NT2/D1 (cell line): ENCODE measurements at regions not wholly inside any gene's neighbourhood (a gene's known extent, or its start where the extent isn't known, plus 50 kb on each side); places are given as distances from the start of the nearest gene placed in this dataset.

Experiments
- DNase-seq: peaks from one replicate; pipeline ENCODE4 v3.0.0-alpha.2; 2011; ENCODE audit warnings: low read depth, low spot score
- H3K27me3 ChIP-seq: 2 replicates; pipeline ENCODE4 v1.6.0; 2011; ENCODE audit warnings: mild to moderate bottlenecking; ENCODE audit not compliant: insufficient read length, insufficient read depth
- H3K36me3 ChIP-seq: 2 replicates; pipeline ENCODE4 v1.6.1; 2011; ENCODE audit warnings: mild to moderate bottlenecking, low read length, mixed read lengths; ENCODE audit not compliant: insufficient read depth, insufficient read length
- H3K4me1 ChIP-seq: 2 replicates; pipeline ENCODE4 v1.5.1; 2011; ENCODE audit not compliant: insufficient read depth, insufficient read length
- H3K4me3 ChIP-seq: 2 replicates; pipeline ENCODE4 v1.5.1; 2011; ENCODE audit warnings: low read depth; ENCODE audit not compliant: insufficient read length
- H3K9ac ChIP-seq: 2 replicates; pipeline ENCODE4 v1.6.0; 2011; ENCODE audit warnings: low read depth; ENCODE audit not compliant: insufficient read length
- H3K9me3 ChIP-seq: 2 replicates; pipeline ENCODE4 v1.5.1; 2011; ENCODE audit warnings: mild to moderate bottlenecking, low read length; ENCODE audit not compliant: insufficient read depth
- SUZ12 ChIP-seq: IDR thresholded peaks from 2 replicates; pipeline ENCODE4 v1.6.1; 2011; ENCODE audit not compliant: insufficient read length, insufficient read depth; ENCODE audit errors: extremely low read depth
- YY1 ChIP-seq: IDR thresholded peaks from 2 replicates; pipeline ENCODE4 v1.6.1; 2011; ENCODE audit not compliant: insufficient read length, insufficient read depth
- ZNF274 ChIP-seq: IDR thresholded peaks from 2 replicates; pipeline ENCODE4 v1.6.1; 2011; ENCODE audit warnings: mild to moderate bottlenecking, low read depth, low read length

DNA sequence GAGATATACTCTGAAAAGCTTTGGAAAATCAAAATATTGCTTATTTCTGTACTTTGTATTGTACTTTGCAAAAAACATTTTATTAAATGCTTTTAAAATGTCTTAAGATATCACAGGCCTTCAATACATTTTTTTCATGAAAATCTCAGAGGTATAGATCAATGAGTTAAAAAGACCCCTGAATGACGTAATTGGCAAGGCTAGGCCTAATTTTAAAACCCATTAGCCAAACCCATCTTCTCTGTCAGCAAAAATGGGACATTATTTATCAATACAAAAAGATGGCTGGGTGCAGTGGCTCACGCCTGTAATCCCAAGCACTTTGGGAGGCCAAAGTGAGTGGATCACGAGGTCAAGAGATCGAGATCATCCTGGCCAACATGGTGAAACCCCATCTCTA lies 84.8 kb upstream of the PAK5 start:
- no peak overlapping the region for H3K4me3 ChIP-seq
- H3K9me3 ChIP-seq: no peaks in the 10 kb centered on the region
- TF ChIP-seq YY1: no peak
- TF ChIP-seq ZNF274: no peak
- no peak for TF ChIP-seq SUZ12
- no peak for DNase-seq
- H3K36me3 ChIP-seq: no peaks in the 10 kb centered on the region
- H3K4me1 ChIP-seq: no peaks in the 10 kb centered on the region
- no peaks in the 10 kb centered on the region for H3K27me3 ChIP-seq
- no peak overlapping the region for H3K9ac ChIP-seq

DNA sequence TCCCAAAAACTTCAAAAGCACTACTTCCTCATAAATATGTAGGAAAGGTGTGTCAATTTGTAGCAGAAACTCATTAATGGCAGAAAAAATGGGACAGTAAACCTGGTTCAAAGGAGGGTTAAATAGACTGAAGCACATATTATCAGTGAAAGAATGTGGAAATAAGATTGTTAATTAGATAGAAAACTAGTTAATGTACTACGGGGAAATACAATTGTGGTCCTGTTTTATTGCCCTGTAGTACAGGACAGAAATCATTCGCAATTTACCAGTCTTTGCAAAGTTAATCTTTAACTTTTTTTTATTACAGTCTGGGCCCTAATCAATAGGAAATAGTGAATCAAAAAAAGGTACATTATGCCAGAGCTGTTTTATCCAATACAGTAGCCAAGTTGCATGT lies 82.0 kb upstream of the PAK5 start:
- no peak overlapping the region for H3K4me3 ChIP-seq
- no peaks in the 10 kb centered on the region for H3K27me3 ChIP-seq
- TF ChIP-seq YY1: no peak
- TF ChIP-seq ZNF274: no peak
- no peak overlapping the region for H3K9ac ChIP-seq
- no peaks in the 10 kb centered on the region for H3K36me3 ChIP-seq
- no peak for DNase-seq
- H3K9me3 ChIP-seq: no peaks in the 10 kb centered on the region
- no peaks in the 10 kb centered on the region for H3K4me1 ChIP-seq

DNA sequence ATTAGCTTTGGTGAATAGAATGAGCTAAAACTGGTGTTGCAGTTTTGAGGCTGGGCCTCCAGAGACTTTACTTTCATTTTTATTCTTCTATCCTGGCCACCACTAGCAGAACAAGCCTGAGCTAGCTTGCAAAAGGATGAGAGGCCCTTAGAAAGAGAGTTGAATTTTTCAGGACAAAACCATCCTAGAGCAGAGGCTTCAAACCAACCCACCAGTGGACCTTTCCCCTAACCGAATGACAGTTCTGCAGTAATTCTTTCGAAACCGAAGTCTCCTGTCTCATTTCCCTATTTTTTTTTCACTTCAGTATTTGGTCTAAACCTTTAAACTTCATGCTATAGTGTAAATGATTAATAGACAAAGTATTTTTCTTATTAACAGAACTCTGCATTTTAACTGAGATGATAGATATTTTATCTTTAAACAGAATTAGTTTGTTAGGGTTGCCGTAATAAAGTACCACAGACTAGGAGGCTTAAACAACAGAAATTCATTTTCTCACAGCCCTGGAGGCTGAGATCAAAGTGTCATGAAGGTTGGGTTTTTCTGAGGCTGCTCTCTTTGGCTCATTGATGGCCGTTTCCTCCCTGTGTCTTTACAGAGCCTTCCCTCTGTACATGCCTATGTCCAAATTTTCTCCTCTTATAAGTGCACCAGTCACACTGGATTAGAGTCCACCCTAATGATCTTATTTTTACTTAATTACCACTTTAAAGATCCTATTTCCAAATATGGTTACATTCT lies 80.6 kb upstream of the PAK5 start:
- Histone ChIP-seq H3K4me3 (no peak overlapping the region), H3K36me3 (no peaks in the 10 kb centered on the region), H3K9ac (no peak overlapping the region), H3K27me3 (no peaks in the 10 kb centered on the region), H3K9me3 (no peaks in the 10 kb centered on the region), H3K4me1 (no peaks in the 10 kb centered on the region)
- no peak for TF ChIP-seq ZNF274
- no peak for TF ChIP-seq YY1
- TF ChIP-seq SUZ12: no peak
- DNase-seq: no peak

DNA sequence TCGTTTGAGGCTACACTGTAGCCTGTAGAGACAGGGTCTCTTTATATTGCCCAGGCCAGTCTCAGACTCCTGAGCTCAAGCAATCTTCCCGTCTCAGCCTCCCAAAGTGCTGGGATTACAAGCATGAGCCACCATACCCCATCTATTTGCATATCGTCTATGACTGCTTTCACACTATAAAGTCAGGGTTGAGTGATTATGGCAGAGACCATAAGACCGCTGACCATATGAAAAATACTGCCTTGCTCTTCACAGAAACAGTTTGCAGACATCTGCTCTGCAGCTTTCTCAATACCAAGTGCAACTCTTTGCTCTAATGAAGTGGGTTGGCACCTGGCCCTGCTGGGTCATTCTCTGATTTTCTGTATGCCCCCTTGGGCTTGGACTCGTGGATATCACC lies 79.5 kb upstream of the PAK5 start:
- H3K9ac ChIP-seq: no peak overlapping the region
- DNase-seq: no peak

DNA sequence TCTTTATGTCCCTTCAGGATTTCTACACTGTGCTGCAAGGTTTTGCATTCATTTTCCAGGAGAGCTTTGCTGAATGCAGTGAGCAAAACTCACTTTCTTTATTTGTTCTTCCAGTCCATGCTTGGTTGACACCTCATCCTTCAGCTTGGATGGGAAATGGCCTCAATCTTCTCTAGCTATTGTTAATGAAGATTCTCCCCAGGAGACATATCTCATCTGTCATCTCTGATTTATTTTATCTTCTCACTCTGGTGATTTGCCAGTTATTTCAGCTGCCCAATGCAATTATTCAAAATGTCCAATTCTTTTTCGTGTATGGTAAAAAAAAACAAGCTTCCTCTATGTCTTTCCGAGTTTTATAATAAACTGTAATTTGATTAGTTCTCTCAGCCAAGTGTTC lies 77.9 kb upstream of the PAK5 start:
- H3K4me1 ChIP-seq: no peaks in the 10 kb centered on the region
- no peaks in the 10 kb centered on the region for H3K27me3 ChIP-seq
- no peak for DNase-seq
- TF ChIP-seq SUZ12: no peak
- no peak for TF ChIP-seq ZNF274
- no peaks in the 10 kb centered on the region for H3K36me3 ChIP-seq
- no peaks in the 10 kb centered on the region for H3K9me3 ChIP-seq
- no peak overlapping the region for H3K4me3 ChIP-seq
- no peak overlapping the region for H3K9ac ChIP-seq

More for the DNA sequence above, 79.5 kb upstream of the PAK5 start:
- Histone ChIP-seq H3K36me3 (no peaks in the 10 kb centered on the region), H3K27me3 (no peaks in the 10 kb centered on the region), H3K9me3 (no peaks in the 10 kb centered on the region), H3K4me3 (no peak overlapping the region), H3K4me1 (no peaks in the 10 kb centered on the region)
- no peak for TF ChIP-seq SUZ12
- TF ChIP-seq ZNF274: no peak
- TF ChIP-seq YY1: no peak

DNA sequence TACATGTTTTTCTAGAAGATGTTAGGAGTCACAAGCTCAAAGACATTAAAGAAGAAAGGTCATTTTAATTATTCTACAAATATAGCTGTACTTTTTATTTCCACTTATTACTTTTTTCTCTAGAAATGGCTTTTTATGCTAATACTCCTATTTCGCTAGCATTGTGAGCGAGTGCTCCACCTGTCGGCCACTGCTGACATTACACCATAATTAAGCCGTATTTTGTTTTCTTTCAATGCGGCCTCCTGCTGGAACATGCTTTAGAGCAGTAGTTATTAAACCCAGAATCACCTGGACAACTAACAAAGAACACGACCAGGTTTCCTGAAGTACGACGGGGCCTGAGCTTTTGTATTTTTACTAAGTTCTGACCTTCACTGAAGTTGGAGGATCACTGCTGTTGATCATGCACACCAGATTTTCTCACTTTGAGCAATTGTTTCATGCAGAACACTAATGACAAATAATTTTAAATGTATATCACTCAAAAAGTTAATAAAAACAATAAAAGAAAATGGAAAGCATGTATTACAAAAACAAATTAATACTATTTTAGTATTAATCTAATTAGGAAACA lies 74.1 kb upstream of the PAK5 start:
- H3K4me1 ChIP-seq: no peaks in the 10 kb centered on the region
- H3K27me3 ChIP-seq: no peaks in the 10 kb centered on the region
- TF ChIP-seq SUZ12 (no peak), YY1 (no peak), ZNF274 (no peak)
- no peaks in the 10 kb centered on the region for H3K36me3 ChIP-seq
- no peaks in the 10 kb centered on the region for H3K9me3 ChIP-seq
- no peak overlapping the region for H3K9ac ChIP-seq
- DNase-seq: peak; percentile 22
- H3K4me3 ChIP-seq: no peak overlapping the region

DNA sequence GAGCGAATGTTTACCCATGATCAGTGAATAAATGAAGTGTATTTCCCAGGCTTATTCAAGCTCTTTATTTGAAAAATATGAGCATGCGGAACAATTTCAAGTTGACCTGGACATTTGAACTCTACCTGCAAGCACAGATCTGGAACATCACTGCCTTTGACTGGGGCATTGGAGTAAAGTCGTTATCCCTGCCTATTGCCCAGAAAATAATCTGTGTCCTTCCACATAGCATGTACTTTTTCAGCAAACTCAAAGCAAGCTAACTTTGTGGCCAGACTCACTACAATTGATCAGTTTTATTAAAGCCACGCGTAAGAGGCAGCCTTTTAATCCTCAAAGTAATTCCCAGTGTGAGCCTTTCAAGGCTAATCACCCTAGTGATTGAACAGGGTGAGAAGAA lies 73.4 kb upstream of the PAK5 start:
- Histone ChIP-seq H3K9ac (no peak overlapping the region), H3K4me1 (no peaks in the 10 kb centered on the region), H3K9me3 (no peaks in the 10 kb centered on the region), H3K27me3 (no peaks in the 10 kb centered on the region), H3K36me3 (no peaks in the 10 kb centered on the region), H3K4me3 (no peak overlapping the region)
- DNase-seq: no peak
- no peak for TF ChIP-seq SUZ12
- TF ChIP-seq YY1: no peak
- no peak for TF ChIP-seq ZNF274
